Endodermal cell (in vitro differentiated cells): ENCODE measurements at regions not wholly inside any gene's neighbourhood (a gene's known extent, or its start where the extent isn't known, plus 50 kb on each side); places are given as distances from the start of the nearest gene placed in this dataset.

ENCODE experiments used
- DNase-seq: peaks from one replicate; pipeline ENCODE4 v3.0.0-alpha.2; 2017
- H3K27ac ChIP-seq: 2 replicates; pipeline ENCODE4 v1.5.1; 2013; ENCODE audit warnings: mild to moderate bottlenecking, low read depth, low read length, moderate library complexity
- H3K27me3 ChIP-seq: 2 replicates; pipeline ENCODE4 v1.6.1; 2013; ENCODE audit warnings: mild to moderate bottlenecking, low read length, moderate library complexity; ENCODE audit not compliant: insufficient read depth, control insufficient read depth, poor library complexity, severe bottlenecking
- H3K36me3 ChIP-seq: 2 replicates; pipeline ENCODE4 v1.7.0; 2013; ENCODE audit warnings: mild to moderate bottlenecking, low read length, moderate library complexity; ENCODE audit not compliant: control insufficient read depth, insufficient read depth
- H3K4me1 ChIP-seq: one replicate; pipeline ENCODE4 v1.7.0; 2013; ENCODE audit warnings: low read length; ENCODE audit not compliant: control insufficient read depth, insufficient read depth
- H3K4me3 ChIP-seq: 2 replicates; pipeline ENCODE4 v1.5.1; 2013; ENCODE audit warnings: mild to moderate bottlenecking, low read length, moderate library complexity
- H3K9ac ChIP-seq: 2 replicates; pipeline ENCODE4 v1.6.1; 2013; ENCODE audit warnings: mild to moderate bottlenecking, low read length, moderate library complexity; ENCODE audit not compliant: poor library complexity, severe bottlenecking; ENCODE audit errors: extremely low read depth
- H3K9me3 ChIP-seq: 2 replicates; pipeline ENCODE4 v1.6.1; 2013; ENCODE audit warnings: mild to moderate bottlenecking, low read length, moderate library complexity; ENCODE audit not compliant: control insufficient read depth
- H3K27ac Mint-ChIP-seq: 2 replicates; pipeline ENCODE4 v1.8.0; 2020; ENCODE audit warnings: mixed read lengths
- H3K27me3 Mint-ChIP-seq: 2 replicates; pipeline ENCODE4 v1.8.0; 2021; ENCODE audit warnings: mild to moderate bottlenecking, mixed read lengths; ENCODE audit not compliant: insufficient read depth
- H3K36me3 Mint-ChIP-seq: 2 replicates; pipeline ENCODE4 v1.8.0; 2020; ENCODE audit warnings: low read depth, mixed read lengths
- H3K4me1 Mint-ChIP-seq: 2 replicates; pipeline ENCODE4 v1.8.0; 2020; ENCODE audit warnings: mixed read lengths
- H3K4me3 Mint-ChIP-seq: 2 replicates; pipeline ENCODE4 v1.8.0; 2020; ENCODE audit warnings: mild to moderate bottlenecking, moderate library complexity, mixed read lengths
- H3K9me3 Mint-ChIP-seq: 2 replicates; pipeline ENCODE4 v1.8.0; 2020; ENCODE audit warnings: mild to moderate bottlenecking, mixed read lengths
- WGBS, 2 experiments: methylation state at CpG; one replicate each; pipeline versions ENCODE4 v1.1.5 to v1.1.7; 2013; ENCODE audit warnings: missing lambda C conversion rate in 2 of 2, mixed read lengths in 1 of 2; ENCODE audit not compliant: insufficient coverage in 1 of 2, insufficient read length in 1 of 2; 5-methylcytosine and 5-hydroxymethylcytosine counted together
- TF ChIP-seq, protein P1 (sequence below): fragments of 200-600 bp; sonication (generic); conservative IDR thresholded peaks from 2 replicates; pipeline ENCODE4 v1.5.0; 2021; ENCODE audit warnings: antibody characterized with exemption, mild to moderate bottlenecking

DNA sequence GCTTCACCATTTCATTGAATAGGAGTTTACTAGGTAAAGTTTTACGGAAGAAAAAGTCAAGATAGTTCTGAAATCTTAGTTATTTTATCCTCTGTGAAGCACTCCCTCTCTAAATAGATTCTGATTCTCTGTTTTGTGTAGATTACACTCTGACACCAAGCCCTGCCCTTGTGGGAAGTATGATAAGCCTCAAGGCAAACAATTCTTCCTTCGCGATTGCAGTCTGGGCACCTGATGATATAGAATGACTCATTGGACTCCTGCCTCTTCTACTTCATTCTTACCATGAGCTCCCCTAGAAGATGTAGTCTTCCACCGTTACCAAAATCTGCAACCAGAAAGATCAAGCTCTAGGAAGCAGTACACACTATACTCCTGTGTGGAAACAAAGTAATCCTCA is 626.9 kb upstream of the PTGER4 start:
- Mint-ChIP-seq H3K9me3 (no peaks in the 10 kb centered on the region), H3K36me3 (no peaks in the 10 kb centered on the region), H3K4me1 (peaks cover 4% of the 10 kb centered on the region), H3K27ac (no peak overlapping the region), H3K4me3 (no peak overlapping the region), H3K27me3 (no peaks in the 10 kb centered on the region)
- Histone ChIP-seq H3K9me3 (no peaks in the 10 kb centered on the region), H3K27ac (no peak overlapping the region), H3K9ac (no peak overlapping the region), H3K27me3 (no peaks in the 10 kb centered on the region), H3K4me3 (no peak overlapping the region), H3K36me3 (no peaks in the 10 kb centered on the region), H3K4me1 (no peaks in the 10 kb centered on the region)
- WGBS, 2 experiments = 88% methylated on average over 4 of the region's 4 CpGs; no CpG with 5 or more reads in 1 of the 2 experiments
- TF ChIP-seq, protein P1, sequence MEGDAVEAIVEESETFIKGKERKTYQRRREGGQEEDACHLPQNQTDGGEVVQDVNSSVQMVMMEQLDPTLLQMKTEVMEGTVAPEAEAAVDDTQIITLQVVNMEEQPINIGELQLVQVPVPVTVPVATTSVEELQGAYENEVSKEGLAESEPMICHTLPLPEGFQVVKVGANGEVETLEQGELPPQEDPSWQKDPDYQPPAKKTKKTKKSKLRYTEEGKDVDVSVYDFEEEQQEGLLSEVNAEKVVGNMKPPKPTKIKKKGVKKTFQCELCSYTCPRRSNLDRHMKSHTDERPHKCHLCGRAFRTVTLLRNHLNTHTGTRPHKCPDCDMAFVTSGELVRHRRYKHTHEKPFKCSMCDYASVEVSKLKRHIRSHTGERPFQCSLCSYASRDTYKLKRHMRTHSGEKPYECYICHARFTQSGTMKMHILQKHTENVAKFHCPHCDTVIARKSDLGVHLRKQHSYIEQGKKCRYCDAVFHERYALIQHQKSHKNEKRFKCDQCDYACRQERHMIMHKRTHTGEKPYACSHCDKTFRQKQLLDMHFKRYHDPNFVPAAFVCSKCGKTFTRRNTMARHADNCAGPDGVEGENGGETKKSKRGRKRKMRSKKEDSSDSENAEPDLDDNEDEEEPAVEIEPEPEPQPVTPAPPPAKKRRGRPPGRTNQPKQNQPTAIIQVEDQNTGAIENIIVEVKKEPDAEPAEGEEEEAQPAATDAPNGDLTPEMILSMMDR = no peak
- no peak for DNase-seq

- H3K27me3 ChIP-seq = no peaks in the 10 kb centered on the region
- H3K27me3 Mint-ChIP-seq = no peaks in the 10 kb centered on the region
- no peak overlapping the region for H3K9ac ChIP-seq
- no peaks in the 10 kb centered on the region for H3K9me3 ChIP-seq
- no peaks in the 10 kb centered on the region for H3K9me3 Mint-ChIP-seq
- no peaks in the 10 kb centered on the region for H3K36me3 ChIP-seq
- no peak overlapping the region for H3K4me3 Mint-ChIP-seq
- H3K36me3 Mint-ChIP-seq = no peaks in the 10 kb centered on the region
- no peak overlapping the region for H3K27ac Mint-ChIP-seq
- H3K4me1 ChIP-seq = no peaks in the 10 kb centered on the region
- H3K27ac ChIP-seq = no peak overlapping the region
- 88 to 89% methylated on average over 1 of the region's 1 CpG for WGBS, 2 experiments
- TF ChIP-seq, protein P1 = no peak
- H3K4me3 ChIP-seq = no peak overlapping the region
- H3K4me1 Mint-ChIP-seq = no peaks in the 10 kb centered on the region
- no peak for DNase-seq
Measured at GRCh38 chr5:40046792-40047191, 622.0 kb upstream of the DAB2 start.

DNA sequence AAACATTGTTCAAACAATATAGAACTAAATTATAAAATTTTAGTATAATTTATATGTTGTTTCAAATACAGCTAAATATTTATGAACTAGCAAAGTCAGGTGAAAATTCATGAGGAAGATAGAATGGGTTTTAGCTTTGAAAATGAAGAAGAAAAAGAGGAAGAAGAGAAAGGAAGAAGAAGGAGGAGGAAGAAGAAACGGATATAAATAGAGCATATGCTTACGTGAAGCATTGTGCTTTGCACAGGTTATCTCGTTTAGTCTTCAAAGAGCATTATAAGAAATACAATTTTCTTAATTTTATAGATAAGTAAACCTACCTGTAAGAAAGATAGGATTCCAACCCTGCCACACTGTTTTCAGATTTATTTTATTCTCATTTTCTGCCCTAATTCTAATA is 620.6 kb upstream of the DAB2 start:
- no peaks in the 10 kb centered on the region for H3K36me3 ChIP-seq
- H3K4me1 ChIP-seq = no peaks in the 10 kb centered on the region
- Mint-ChIP-seq H3K4me3 (no peak overlapping the region), H3K4me1 (no peaks in the 10 kb centered on the region), H3K36me3 (no peaks in the 10 kb centered on the region), H3K27ac (no peak overlapping the region), H3K9me3 (no peaks in the 10 kb centered on the region), H3K27me3 (no peaks in the 10 kb centered on the region)
- TF ChIP-seq, protein P1 = no peak
- no peak for DNase-seq
- no peak overlapping the region for H3K27ac ChIP-seq
- no peaks in the 10 kb centered on the region for H3K9me3 ChIP-seq
- WGBS, 2 experiments = 86 to 99% methylated on average over 1 to 3 of the region's 3 CpGs
- H3K9ac ChIP-seq = no peak overlapping the region
- H3K4me3 ChIP-seq = no peak overlapping the region
- H3K27me3 ChIP-seq = no peaks in the 10 kb centered on the region
